Bronchial epithelial cell (primary cell): ENCODE measurements at regions not wholly inside any gene's neighbourhood (a gene's known extent, or its start where the extent isn't known, plus 50 kb on each side); places are given as distances from the start of the nearest gene placed in this dataset.
"Not testable (repeated sequence)": the region's sequence is repeated elsewhere in the genome, so short reads cannot be mapped to it uniquely, and the experiment has no call there.

Experiments used
- DNase-seq: peaks from one replicate; pipeline ENCODE4 v3.0.0-alpha.2; 2010; ENCODE audit warnings: low read depth
- FAIRE-seq: peaks from 2 replicates; lab custom pipeline; 2011; peaks lifted over from hg19 to GRCh38; lab: Jason Lieb, UNC
- H3K27me3 ChIP-seq: 2 replicates; pipeline ENCODE4 v1.5.1; 2011; ENCODE audit warnings: low read length; ENCODE audit not compliant: control insufficient read depth, insufficient read depth
- H3K36me3 ChIP-seq: 2 replicates; pipeline ENCODE4 v1.5.1; 2011; ENCODE audit warnings: low read length; ENCODE audit not compliant: control insufficient read depth, insufficient read depth
- H3K4me3 ChIP-seq: 2 replicates; pipeline ENCODE4 v1.5.1; 2011; ENCODE audit warnings: mild to moderate bottlenecking, low read depth, low read length, control low read depth
- CTCF ChIP-seq: IDR thresholded peaks from 2 replicates; pipeline ENCODE4 v1.5.1; 2011; ENCODE audit warnings: mild to moderate bottlenecking, moderate library complexity, low read length, control low read depth, inconsistent platforms; ENCODE audit not compliant: insufficient read depth, severe bottlenecking

DNA sequence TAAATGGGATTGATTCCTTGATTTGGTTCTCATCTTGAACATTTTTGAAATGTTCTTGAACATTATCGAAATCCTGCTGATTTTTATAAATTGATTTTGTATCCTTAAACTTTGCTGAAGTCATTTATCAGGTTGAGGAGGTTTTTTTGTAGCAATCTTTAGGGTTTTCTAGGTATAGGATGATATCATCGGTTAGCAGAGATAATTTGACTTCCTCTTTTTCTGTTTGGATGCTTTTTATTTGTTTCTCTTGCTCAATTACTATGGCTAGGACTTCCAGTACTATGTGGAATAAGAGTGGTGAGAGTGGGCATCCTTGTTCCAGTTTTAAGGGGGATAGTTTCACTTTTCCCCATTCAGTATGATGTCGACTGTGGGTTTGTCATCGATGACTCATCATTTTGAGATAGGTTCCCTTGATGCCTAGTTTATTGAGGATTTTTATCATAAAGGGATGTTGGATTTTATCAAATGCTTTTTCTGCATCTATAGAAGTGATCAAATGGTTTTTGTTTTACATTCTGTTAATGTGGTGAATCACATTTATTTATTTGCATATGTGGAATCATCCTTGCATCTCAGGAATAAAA, 201.5 kb upstream of the ZSWIM2 start:
- H3K27me3 ChIP-seq: no peaks in the 10 kb centered on the region
- H3K4me3 ChIP-seq: no peak overlapping the region
- FAIRE-seq: no peak
- H3K36me3 ChIP-seq: no peaks in the 10 kb centered on the region
- peak; percentile 18 for DNase-seq
- TF ChIP-seq CTCF: no peak

GRCh38 chr2:187037310-187037709, 188.3 kb upstream of the ZSWIM2 start:
- Histone ChIP-seq H3K4me3 (no peak overlapping the region), H3K36me3 (no peaks in the 10 kb centered on the region), H3K27me3 (no peaks in the 10 kb centered on the region)
- no peak for FAIRE-seq
- no peak for TF ChIP-seq CTCF
- peak; percentile 40 for DNase-seq

DNA sequence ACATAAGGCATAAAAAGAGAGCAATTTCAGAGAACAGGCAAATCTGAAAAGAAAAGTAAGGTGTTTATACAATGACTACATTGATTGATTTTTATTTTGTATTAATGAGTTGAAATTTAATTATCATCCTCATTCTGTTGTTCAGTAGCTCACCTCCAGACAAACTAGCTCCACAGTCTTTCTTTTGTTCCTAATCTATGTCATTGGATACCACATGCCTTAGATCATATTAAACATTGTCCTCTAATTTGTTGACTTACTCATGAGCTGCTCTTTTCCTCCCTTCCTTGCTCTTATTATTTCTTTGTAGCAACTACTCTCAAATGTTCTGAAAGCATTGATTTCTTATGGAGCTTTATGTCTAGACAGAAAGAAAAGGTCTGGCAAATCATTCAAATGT, 185.5 kb upstream of the ZSWIM2 start:
- H3K36me3 ChIP-seq: no peaks in the 10 kb centered on the region
- no peaks in the 10 kb centered on the region for H3K27me3 ChIP-seq
- no peak overlapping the region for H3K4me3 ChIP-seq
- FAIRE-seq: no peak
- no peak for TF ChIP-seq CTCF
- DNase-seq: no peak

DNA sequence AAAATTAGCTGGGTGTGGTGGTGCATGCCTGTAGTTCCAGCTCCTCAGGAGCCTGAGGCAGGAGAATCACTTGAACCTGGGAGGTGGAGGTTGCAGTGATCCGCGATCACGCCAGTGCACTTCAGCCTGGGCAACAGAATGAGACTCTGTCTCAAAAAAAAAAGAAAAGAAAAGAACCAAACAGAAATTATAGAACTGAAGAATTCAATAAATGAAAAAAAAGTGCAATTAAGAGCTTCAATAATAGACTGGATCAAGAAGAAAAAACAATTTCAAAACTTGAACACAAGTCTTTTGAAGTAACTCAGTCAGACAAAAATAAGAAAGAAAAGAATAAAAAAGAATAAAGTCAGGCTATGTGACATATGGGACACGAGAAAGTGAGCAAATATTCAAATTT, 175.8 kb upstream of the ZSWIM2 start:
- no peak for FAIRE-seq
- H3K27me3 ChIP-seq: no peaks in the 10 kb centered on the region
- TF ChIP-seq CTCF: no peak

GRCh38 chr2:187023996-187024395, 175.0 kb upstream of the ZSWIM2 start:
- not testable (repeated sequence) for DNase-seq, FAIRE-seq, H3K27me3 ChIP-seq, H3K36me3 ChIP-seq, H3K4me3 ChIP-seq

More for the DNA sequence above, 175.8 kb upstream of the ZSWIM2 start:
- DNase-seq: no peak
- no peaks in the 10 kb centered on the region for H3K36me3 ChIP-seq
- no peak overlapping the region for H3K4me3 ChIP-seq

GRCh38 chr2:187017438-187017837, 168.5 kb upstream of the ZSWIM2 start:
- TF ChIP-seq CTCF: no peak
- Histone ChIP-seq H3K4me3 (no peak overlapping the region), H3K27me3 (no peaks in the 10 kb centered on the region), H3K36me3 (no peaks in the 10 kb centered on the region)
- no peak for DNase-seq
- no peak for FAIRE-seq
